GM23338 (cell line): ENCODE measurements at regions not wholly inside any gene's neighbourhood (a gene's known extent, or its start where the extent isn't known, plus 50 kb on each side); places are given as distances from the start of the nearest gene placed in this dataset.

ENCODE experiments used
- ATAC-seq: fragments of 200-7000 bp; cut with Tn5 transposase; 3 replicates; pipeline ENCODE4 v1.9.1; 2020
- DNase-seq: peaks from one replicate; pipeline ENCODE4 v3.0.0-alpha.2; 2015; ENCODE audit warnings: low spot score
- H2AFZ ChIP-seq: fragments of 200-600 bp; sonication (generic); 2 replicates; pipeline ENCODE4 v1.8.0; 2016; ENCODE audit warnings: antibody characterized with exemption, mild to moderate bottlenecking, moderate library complexity
- H3F3A ChIP-seq: fragments of 200-600 bp; sonication (generic); replicated peaks from 2 replicates; pipeline ENCODE4 v1.8.0; 2017; ENCODE audit warnings: antibody characterized with exemption, mixed run types, low read depth
- H3K27ac ChIP-seq: fragments of 200-600 bp; sonication (generic); 2 replicates; pipeline ENCODE4 v1.6.1; 2016; ENCODE audit warnings: low read depth
- H3K27me3 ChIP-seq: fragments of 200-600 bp; sonication (generic); 2 replicates; pipeline ENCODE4 v1.8.0; 2016; ENCODE audit warnings: mild to moderate bottlenecking, mixed run types, moderate library complexity; ENCODE audit not compliant: insufficient read depth
- H3K36me3 ChIP-seq: fragments of 200-600 bp; sonication (generic); 2 replicates; pipeline ENCODE4 v1.8.0; 2016; ENCODE audit warnings: mild to moderate bottlenecking; ENCODE audit not compliant: insufficient read depth
- H3K4me1 ChIP-seq: fragments of 200-600 bp; sonication (generic); 2 replicates; pipeline ENCODE4 v1.8.0; 2016; ENCODE audit warnings: mild to moderate bottlenecking, moderate library complexity; ENCODE audit not compliant: insufficient read depth
- H3K4me2 ChIP-seq: fragments of 200-600 bp; sonication (generic); 2 replicates; pipeline ENCODE4 v1.7.1; 2017; ENCODE audit warnings: mixed run types
- H3K4me3 ChIP-seq: fragments of 200-600 bp; sonication (generic); 2 replicates; pipeline ENCODE4 v1.6.1; 2016; ENCODE audit warnings: mixed run types
- H3K79me2 ChIP-seq: fragments of 200-600 bp; sonication (generic); replicated peaks from 2 replicates; pipeline ENCODE4 v1.8.0; 2017; ENCODE audit warnings: mild to moderate bottlenecking; ENCODE audit not compliant: insufficient read depth
- H3K9me2 ChIP-seq: fragments of 200-600 bp; sonication (generic); 2 replicates; pipeline ENCODE4 v1.8.0; 2017; ENCODE audit not compliant: insufficient read depth
- H4K20me1 ChIP-seq: fragments of 200-600 bp; sonication (generic); replicated peaks from 2 replicates; pipeline ENCODE4 v1.8.0; 2017; ENCODE audit warnings: mild to moderate bottlenecking; ENCODE audit not compliant: insufficient read depth
- H3K27ac Mint-ChIP-seq: 2 replicates; pipeline ENCODE4 v1.8.0; 2020; ENCODE audit warnings: inconsistent platforms, mild to moderate bottlenecking, moderate library complexity, mixed read lengths
- H3K27me3 Mint-ChIP-seq: 3 replicates; pipeline ENCODE4 v1.8.0; 2022; ENCODE audit warnings: low read depth, mild to moderate bottlenecking, moderate library complexity, mixed read lengths, inconsistent platforms; ENCODE audit not compliant: insufficient read depth, poor library complexity
- H3K36me3 Mint-ChIP-seq: 3 replicates; pipeline ENCODE4 v1.8.0; 2021; ENCODE audit warnings: low read depth, mild to moderate bottlenecking, inconsistent platforms, moderate library complexity, mixed read lengths
- H3K4me1 Mint-ChIP-seq: 3 replicates; pipeline ENCODE4 v1.8.0; 2020; ENCODE audit warnings: mild to moderate bottlenecking, inconsistent platforms, mixed read lengths
- H3K4me3 Mint-ChIP-seq: 3 replicates; pipeline ENCODE4 v1.8.0; 2021; ENCODE audit warnings: moderate library complexity, mild to moderate bottlenecking, inconsistent platforms, mixed read lengths
- H3K9me3 Mint-ChIP-seq: 3 replicates; pipeline ENCODE4 v1.8.0; 2020; ENCODE audit warnings: moderate library complexity, mild to moderate bottlenecking, inconsistent platforms, mixed read lengths
- CREB1 ChIP-seq: fragments of 250-450 bp; sonication (Bioruptor Pico); IDR thresholded peaks from 2 replicates; pipeline ENCODE4 v1.5.0; 2020; ENCODE audit warnings: low read depth, mild to moderate bottlenecking, moderate library complexity
- CTCF ChIP-seq, 2 experiments: fragments of 200-600 bp in 1 of 2; sonication (generic) in 1 of 2; conservative IDR thresholded peaks; 2 replicates each; pipeline versions ENCODE4 v1.5.1 to v1.6.1; 2016 to 2017; ENCODE audit warnings: antibody characterized with exemption in 2 of 2, low read depth in 2 of 2, mild to moderate bottlenecking in 2 of 2, moderate library complexity in 1 of 2
- ETS1 ChIP-seq: IDR thresholded peaks from 2 replicates; pipeline ENCODE4 v1.6.1; 2016; ENCODE audit warnings: antibody characterized with exemption
- EZH2phosphoT487 ChIP-seq: fragments of 200-600 bp; sonication (generic); IDR thresholded peaks from one replicate; pipeline ENCODE4 v1.8.1; 2018; ENCODE audit warnings: antibody characterized with exemption; ENCODE audit not compliant: unreplicated experiment
- JUNB ChIP-seq: IDR thresholded peaks from one replicate; pipeline ENCODE4 v1.6.1; 2016; ENCODE audit warnings: antibody characterized with exemption; ENCODE audit not compliant: unreplicated experiment
- NANOG ChIP-seq: IDR thresholded peaks from 2 replicates; pipeline ENCODE4 v1.6.1; 2016; ENCODE audit warnings: antibody characterized with exemption, borderline replicate concordance
- POLR2AphosphoS5 ChIP-seq: IDR thresholded peaks from 2 replicates; pipeline ENCODE4 v1.6.1; 2016; ENCODE audit warnings: antibody characterized with exemption, low read depth
- REST ChIP-seq: IDR thresholded peaks from one replicate; pipeline ENCODE4 v1.6.1; 2018; ENCODE audit warnings: antibody characterized with exemption; ENCODE audit not compliant: unreplicated experiment
- STAT1 ChIP-seq: IDR thresholded peaks from one replicate; pipeline ENCODE4 v1.6.1; 2016; ENCODE audit warnings: antibody characterized with exemption; ENCODE audit not compliant: unreplicated experiment
- ZNF114 ChIP-seq: fragments of 250-450 bp; sonication (Bioruptor Pico); IDR thresholded peaks from 2 replicates; pipeline ENCODE4 v1.5.0; 2020; ENCODE audit warnings: mild to moderate bottlenecking, moderate library complexity
- ZNF331 ChIP-seq: fragments of 250-450 bp; sonication (Bioruptor Pico); IDR thresholded peaks from 2 replicates; pipeline ENCODE4 v1.5.0; 2020; ENCODE audit warnings: low read depth, mild to moderate bottlenecking, moderate library complexity

- ATAC-seq (no peak), DNase-seq (no peak)
- H3F3A ChIP-seq, result peaks cover 4% of the 10 kb centered on the region; the same call in 1 of the 2 replicates
- peaks cover 4% of the 10 kb centered on the region; the same call in 1 of the 2 replicates for H3K9me2 ChIP-seq
- TF ChIP-seq ZNF114 (CRISPR knock-in tag) (no peak), ETS1 (no peak), CREB1 (CRISPR knock-in tag) (no peak), EZH2phosphoT487 (no peak)
- H3K27me3 ChIP-seq, result no peaks in the 10 kb centered on the region
- H2AFZ ChIP-seq, result no peak overlapping the region
- H3K4me2 ChIP-seq, result no peak overlapping the region
- Mint-ChIP-seq H3K4me1 (peaks cover 7% of the 10 kb centered on the region; the same call in 2 of the 3 replicates), H3K9me3 (peaks cover 49% of the 10 kb centered on the region), H3K27me3 (peaks cover 10% of the 10 kb centered on the region), H3K4me3 (no peak overlapping the region), H3K36me3 (peaks cover 38% of the 10 kb centered on the region), H3K27ac (no peak overlapping the region)
- H3K4me3 ChIP-seq, result no peak overlapping the region
- H3K79me2 ChIP-seq, result no peaks in the 10 kb centered on the region
- H3K36me3 ChIP-seq, result peaks cover 6% of the 10 kb centered on the region
- H4K20me1 ChIP-seq, result no peaks in the 10 kb centered on the region
- H3K4me1 ChIP-seq, result peaks cover 10% of the 10 kb centered on the region; the same call in 1 of the 2 replicates
- no peak overlapping the region for H3K27ac ChIP-seq
Measured at GRCh38 chr21:14844001-14844400, 220.8 kb downstream of the NRIP1 start.

- Histone ChIP-seq H4K20me1 (no peaks in the 10 kb centered on the region), H3K4me2 (no peak overlapping the region), H3K27ac (no peak overlapping the region), H3K9me2 (no peaks in the 10 kb centered on the region), H3K4me1 (peaks cover 9% of the 10 kb centered on the region; the same call in 1 of the 2 replicates), H3K27me3 (no peaks in the 10 kb centered on the region), H3K4me3 (no peak overlapping the region), H3F3A (peaks cover 4% of the 10 kb centered on the region; the same call in 1 of the 2 replicates), H3K36me3 (peaks cover 6% of the 10 kb centered on the region), H3K79me2 (no peaks in the 10 kb centered on the region), H2AFZ (no peak overlapping the region)
- Mint-ChIP-seq H3K4me3 (no peak overlapping the region), H3K27ac (no peak overlapping the region), H3K4me1 (peaks cover 7% of the 10 kb centered on the region; the same call in 2 of the 3 replicates), H3K9me3 (peaks cover 43% of the 10 kb centered on the region), H3K36me3 (peaks cover 38% of the 10 kb centered on the region), H3K27me3 (peaks cover 6% of the 10 kb centered on the region)
- DNase-seq (no peak), ATAC-seq (no peak)
- TF ChIP-seq ZNF114 (CRISPR knock-in tag) (no peak), CREB1 (CRISPR knock-in tag) (no peak), CTCF (conservative IDR thresholded peaks at IDR 0.05; ENCODE audit: low read depth in 2 of 2) (no peak), ZNF331 (no peak), JUNB (no peak), REST (no peak), ETS1 (no peak), STAT1 (no peak), NANOG (no peak), POLR2AphosphoS5 (no peak)
Measured at GRCh38 chr21:14842601-14843000, 222.2 kb downstream of the NRIP1 start.
